Medulla oblongata (tissue), 1 donor: ENCODE measurements at regions not wholly inside any gene's neighbourhood (a gene's known extent, or its start where the extent isn't known, plus 50 kb on each side); places are given as distances from the start of the nearest gene placed in this dataset.
"Not testable (repeated sequence)": the region's sequence is repeated elsewhere in the genome, so short reads cannot be mapped to it uniquely, and the experiment has no call there.

Experiments used
- DNase-seq: peaks from one replicate; pipeline ENCODE4 v3.0.0-alpha.2; 2015; ENCODE audit errors: extremely low spot score

GRCh38 chr1:194431121-194431520 is 1244.7 kb upstream of the B3GALT2 start:
- DNase-seq: no peak

DNA sequence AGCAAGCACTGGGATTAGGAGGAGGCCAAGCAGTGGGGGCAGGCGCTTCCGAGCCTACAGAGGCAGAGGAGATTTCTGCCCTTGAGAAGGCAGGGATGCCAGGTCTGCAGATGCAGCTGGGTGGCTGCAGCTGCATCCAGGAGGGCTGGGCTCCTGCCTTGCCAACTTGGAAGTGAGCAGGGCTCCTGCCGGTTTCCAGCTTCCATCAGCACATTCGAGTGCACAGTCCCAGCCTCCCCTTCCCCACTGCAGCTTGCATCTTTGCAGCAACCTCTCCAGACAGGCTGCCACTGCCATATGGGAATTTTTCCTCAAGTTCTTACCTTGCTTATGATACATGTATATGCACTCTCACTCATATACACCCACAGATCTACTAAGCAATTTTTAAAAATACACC is 1234.3 kb upstream of the B3GALT2 start:
- no peak for DNase-seq

DNA sequence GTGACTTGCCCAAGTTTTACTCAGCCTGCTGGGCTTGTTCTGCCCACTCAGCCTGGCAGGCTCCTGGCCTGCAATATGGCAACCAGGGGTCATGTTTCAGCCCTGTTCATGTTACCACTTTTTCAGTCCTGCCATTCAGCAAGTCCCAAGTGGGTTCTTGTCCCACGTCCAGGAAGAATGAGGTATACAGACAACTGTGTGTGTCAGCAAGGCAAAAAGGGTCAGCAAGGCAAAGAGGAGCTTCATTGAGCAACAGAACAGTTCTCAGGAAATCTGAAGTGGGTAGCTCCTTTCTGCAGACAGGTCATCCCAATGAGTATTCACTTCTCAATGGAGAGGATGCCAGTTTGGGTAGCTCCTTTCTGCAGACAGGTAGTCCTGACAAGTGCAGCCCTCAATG is 1233.3 kb upstream of the B3GALT2 start:
- no peak for DNase-seq

- DNase-seq: no peak
Measured at GRCh38 chr1:194410756-194411155, 1224.3 kb upstream of the B3GALT2 start.

- not testable (repeated sequence) for DNase-seq
Measured at GRCh38 chr1:194407238-194407637, 1220.8 kb upstream of the B3GALT2 start.

DNA sequence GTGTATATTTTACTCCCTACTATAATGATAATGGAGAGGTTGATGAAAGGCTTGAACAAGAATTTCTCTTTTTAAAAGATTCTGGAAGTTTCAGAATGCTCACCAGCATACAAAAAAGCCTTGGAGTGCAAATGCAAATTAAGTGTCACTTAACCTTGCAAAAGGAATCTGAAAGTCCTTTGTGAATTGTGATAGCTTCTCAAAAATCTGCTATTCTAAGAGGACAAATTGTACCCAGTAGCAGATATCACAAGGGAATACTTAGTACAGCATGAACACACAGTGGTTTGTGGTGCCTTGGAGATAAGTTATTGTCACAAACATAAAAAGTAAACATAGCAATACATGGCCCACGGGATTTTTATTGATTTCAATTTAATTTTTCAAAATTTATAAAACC is 1208.3 kb upstream of the B3GALT2 start:
- DNase-seq: peak; percentile 54

DNA sequence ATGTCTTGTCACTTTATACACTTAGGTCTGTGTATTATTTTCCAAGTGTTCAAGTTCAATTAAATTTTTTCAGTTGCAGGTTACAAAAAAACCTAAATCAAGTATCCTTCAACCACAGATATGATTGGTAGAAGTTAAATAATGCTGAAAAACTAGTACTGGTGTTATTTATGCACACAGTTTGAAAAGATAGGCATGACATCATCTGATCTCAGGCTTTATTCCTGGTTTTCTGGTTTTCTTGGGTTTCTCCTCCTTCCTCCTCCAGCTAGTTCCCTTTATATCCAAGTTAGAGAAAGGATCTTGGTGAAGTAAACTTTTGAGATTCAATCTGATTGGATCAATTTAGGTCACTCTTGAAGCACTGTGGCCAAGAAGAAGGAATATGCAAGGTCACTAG is 1201.1 kb upstream of the B3GALT2 start:
- no peak for DNase-seq

DNA sequence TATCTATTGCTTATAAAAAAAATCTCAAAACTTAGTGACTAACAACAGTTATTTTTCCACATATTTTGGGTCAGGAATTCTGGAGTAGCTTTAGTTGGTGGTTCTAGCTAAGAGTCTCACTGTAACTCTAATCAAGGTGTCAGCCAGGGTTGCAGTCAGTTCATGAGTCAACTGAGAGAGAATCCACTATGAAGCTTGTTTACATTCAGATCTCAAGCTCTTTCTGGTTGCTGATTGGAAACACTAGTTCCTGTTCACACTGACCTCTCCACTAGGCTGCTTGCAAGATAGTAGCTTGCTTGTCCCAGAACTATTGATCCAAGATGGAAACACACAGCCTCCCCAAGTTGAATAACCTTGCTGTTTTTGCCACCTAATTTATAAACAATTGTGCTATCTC is 1192.1 kb upstream of the B3GALT2 start:
- DNase-seq: no peak

GRCh38 chr1:194374649-194375048 is 1188.2 kb upstream of the B3GALT2 start:
- no peak for DNase-seq

DNA sequence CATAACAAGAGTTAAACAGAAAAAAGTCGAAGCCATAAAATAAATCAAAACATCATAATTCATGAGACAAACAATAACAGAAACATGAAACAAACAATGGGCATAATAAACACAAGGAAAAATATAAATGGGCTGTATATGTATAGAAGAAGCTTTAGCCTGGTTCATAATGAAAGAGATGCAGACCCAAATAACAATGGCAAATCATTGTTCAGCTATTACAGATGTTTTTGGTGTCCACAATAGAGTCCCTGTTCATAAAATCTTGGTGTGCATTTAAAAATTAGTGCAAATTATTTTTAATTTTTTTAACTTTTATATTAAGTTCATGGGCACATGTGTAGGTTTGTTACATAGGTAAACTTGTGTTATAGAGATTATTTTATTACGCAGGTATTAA is 1185.9 kb upstream of the B3GALT2 start:
- peak; percentile 19 for DNase-seq

DNA sequence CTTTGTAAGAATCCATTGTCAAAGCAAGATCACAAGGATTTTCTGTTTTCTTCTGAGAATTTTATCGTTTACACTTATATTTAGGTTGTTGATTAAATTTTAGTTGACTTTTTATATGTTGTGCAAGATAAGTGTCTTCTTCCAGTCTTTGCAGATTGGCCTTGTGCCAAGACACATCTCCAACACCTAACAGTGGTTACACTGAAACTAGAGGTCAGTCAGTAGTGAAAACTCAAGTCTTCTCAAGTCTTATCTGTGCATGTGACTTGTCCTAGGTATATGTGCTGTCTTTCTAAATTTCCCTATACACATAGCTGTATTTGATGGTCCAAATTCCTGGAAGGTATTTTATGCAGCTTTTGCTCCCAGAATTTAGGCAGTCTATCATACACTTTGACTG is 1183.2 kb upstream of the B3GALT2 start:
- no peak for DNase-seq

GRCh38 chr1:194369060-194369459 is 1182.6 kb upstream of the B3GALT2 start:
- DNase-seq: no peak

- no peak for DNase-seq
Measured at GRCh38 chr1:194367121-194367520, 1180.7 kb upstream of the B3GALT2 start.

- DNase-seq: no peak
Measured at GRCh38 chr1:194366705-194367104, 1180.3 kb upstream of the B3GALT2 start.

GRCh38 chr1:194362327-194362726 is 1175.9 kb upstream of the B3GALT2 start:
- no peak for DNase-seq

DNA sequence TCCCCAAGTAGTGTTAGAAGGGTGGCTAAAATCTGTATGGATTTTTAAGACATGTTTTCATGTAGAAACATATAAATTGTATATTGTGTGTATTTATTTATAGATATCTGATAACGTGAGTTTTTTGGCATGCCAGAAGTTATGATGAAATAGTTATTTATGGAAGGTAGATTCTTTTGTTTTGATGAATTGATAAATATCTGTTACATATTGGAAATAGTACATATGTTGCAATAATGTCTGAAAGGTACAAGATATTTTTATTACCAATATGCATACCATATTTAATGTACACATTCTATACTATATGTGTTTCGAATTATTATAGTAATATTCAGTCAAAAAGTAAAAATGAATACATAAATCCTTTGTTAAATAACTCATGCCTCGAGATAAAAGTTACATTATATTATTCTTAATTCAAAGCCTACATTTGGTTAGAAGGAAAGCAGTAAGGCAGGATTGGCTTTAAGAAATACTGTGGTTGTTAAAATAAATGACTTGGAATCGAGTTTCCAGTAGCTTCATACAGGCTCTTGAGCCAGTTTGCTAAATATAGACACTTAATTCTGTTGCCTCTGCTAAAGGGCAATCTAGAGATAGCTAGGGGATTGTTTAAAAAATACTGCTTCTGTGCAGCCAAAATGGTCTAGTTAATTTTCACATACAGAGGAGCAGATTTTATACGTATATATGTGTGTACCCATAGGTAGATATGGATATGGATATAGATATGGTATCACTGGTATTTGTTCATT is 1175.1 kb upstream of the B3GALT2 start:
- DNase-seq: no peak

DNA sequence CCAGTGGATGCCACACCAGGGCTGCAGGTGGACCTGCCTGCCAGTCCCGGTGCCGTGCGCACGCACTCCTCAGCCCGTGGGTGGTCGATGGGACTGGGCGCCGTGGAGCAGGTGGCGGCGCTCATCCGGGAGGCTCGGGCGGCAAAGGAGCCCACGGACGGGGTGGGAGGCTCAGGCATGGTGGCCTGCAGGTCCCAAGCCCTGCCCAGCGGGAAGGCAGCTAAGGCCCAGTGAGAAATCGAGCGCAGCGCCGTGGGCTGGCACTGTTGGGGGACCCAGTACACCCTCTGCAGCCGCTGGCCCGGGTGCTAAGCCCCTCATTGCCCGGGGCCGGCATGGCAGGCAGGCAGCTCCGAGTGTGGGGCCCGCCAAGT is 1171.8 kb upstream of the B3GALT2 start:
- DNase-seq: no peak

DNA sequence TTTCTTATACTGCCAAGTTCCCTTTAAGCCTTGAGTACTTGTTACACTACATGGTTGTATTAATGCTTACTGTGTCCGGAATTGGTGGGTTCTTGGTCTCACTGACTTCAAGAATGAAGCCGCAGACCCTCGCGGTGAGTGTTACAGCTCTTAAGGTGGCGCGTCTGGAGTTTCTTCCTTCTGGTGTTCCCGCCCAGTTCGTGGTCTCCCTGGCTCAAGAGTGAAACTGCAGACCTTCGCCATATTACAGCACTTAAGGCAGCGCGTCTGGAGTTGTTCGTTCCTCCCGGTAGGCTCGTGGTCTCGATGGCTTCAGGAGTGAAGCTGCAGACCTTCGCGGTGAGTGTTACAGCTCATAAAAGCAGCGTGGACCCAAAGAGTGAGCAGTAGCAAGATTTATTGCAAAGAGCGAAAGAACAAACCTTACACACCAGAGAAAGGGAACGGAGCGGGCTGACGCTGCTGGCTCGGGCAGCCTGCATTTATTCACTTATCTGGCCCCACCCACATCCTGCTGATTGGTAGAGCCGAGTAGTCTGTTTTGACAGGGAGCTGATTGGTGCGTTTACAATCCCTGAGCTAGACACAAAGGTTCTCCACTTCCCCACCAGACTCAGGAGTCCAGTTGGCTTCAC is 1171.3 kb upstream of the B3GALT2 start:
- not testable (repeated sequence) for DNase-seq

GRCh38 chr1:194355488-194356106 is 1169.2 kb upstream of the B3GALT2 start:
- no peak for DNase-seq

- DNase-seq: no peak
Measured at GRCh38 chr1:194353121-194353520, 1166.7 kb upstream of the B3GALT2 start.

GRCh38 chr1:194347200-194347599 is 1160.8 kb upstream of the B3GALT2 start:
- no peak for DNase-seq

DNA sequence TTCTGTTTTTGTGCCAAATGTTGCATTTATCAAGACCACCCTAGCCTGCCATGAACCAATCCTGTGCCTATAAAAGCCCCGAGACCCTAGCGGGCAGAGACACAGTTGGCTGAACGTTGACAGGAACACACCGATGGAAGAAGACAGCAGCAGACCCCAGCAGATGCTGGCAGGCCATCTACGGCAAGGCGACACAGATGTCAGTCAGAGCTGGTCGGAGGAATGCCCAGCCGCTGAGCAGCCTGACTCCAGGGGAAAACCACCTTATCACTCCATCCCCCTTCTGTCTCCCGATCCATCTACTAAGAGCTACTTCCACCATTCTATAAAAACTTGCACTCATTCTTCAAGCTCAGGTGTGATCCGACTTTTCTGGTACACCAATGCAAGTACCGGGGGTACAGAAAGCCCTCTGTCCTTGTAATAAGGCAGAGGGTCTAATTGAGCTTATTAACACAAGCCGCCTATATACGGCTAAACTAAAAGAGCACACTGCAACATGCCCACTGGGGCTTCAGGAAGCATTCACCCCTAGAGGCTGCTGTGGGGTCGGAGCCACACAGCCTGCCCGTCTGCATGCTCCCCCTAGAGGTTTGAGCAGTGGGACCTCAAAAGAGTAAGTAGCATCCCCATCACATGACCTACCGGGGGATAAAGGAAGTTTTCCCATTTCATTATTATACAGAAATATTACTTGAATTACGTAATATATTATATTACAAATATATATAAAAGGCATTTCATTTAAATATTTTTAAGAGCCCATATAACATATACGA is 1156.3 kb upstream of the B3GALT2 start:
- no peak for DNase-seq
